COLO668 (cell line): ENCODE measurements at regions not wholly inside any gene's neighbourhood (a gene's known extent, or its start where the extent isn't known, plus 50 kb on each side); places are given as distances from the start of the nearest gene placed in this dataset.
"Not testable (repeated sequence)": the region's sequence is repeated elsewhere in the genome, so short reads cannot be mapped to it uniquely, and the experiment has no call there.

Experiments
- DNase-seq: peaks from one replicate; lab custom pipeline; 2025; ENCODE audit not compliant: unreplicated experiment; lab: John Stamatoyannopoulos, UW

DNA sequence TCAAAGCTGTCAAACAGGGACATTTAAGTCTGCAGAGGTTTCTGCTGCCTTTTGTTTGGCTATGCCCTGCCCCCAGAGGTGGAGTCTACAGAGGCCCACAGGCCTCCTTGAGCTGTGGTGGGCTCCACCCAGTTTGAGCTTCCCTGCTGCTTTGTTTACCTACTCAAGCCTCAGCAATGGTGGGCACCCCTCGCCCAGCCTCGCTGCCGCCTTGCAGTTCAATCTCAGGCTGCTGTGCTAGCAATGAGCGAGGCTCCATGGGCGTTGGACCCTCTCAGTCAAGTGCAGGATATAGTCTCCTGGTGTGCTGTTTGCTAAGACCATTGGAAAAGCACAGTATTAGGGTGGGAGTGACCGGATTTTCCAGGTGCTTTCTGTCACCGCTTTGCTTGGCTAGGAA lies 477.6 kb upstream of the IL12A start:
- DNase-seq: not testable (repeated sequence)

DNA sequence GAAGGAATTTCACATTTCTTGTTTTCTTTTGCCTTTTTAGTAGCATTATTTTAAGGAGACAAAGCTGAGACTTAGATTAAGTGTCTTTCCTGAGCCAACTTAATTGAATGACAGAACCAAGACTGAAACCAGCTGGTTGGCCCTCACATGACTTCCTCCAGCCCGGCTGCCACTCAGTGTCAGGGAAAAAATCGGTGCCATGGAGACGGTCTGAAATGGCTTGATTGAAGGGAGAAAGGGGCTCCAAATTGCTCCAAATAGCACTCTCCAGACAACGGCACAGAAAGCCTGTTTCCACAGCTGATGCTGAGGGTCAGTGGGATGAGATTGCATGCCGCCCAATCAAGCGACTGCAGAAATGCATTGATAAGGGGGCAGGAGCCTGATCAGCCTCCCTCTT lies 475.2 kb upstream of the IL12A start:
- DNase-seq: no peak

DNA sequence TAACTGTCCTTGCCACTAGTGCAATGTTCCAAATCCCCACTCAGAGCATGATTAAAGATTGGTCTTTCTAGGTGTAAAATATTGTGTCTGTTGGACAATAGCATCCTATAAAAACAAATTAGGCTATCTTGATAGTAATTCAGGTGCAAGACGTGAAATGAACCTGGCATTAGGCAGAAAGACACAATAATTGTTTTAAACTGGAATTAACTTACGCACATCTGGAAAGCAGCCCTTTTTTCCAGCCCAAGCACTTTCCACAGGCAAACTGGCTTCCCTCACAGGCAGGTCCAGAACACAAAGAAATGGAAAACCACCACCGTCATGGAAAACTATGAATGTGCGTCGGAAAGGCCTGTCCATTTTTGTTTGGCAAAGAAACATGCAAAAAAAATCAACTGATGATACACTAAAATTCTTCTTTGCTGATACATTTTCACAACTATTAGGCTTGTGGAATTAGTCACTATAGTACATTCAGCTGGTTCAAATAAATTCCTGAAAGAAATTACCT lies 474.7 kb upstream of the IL12A start:
- DNase-seq: no peak

DNA sequence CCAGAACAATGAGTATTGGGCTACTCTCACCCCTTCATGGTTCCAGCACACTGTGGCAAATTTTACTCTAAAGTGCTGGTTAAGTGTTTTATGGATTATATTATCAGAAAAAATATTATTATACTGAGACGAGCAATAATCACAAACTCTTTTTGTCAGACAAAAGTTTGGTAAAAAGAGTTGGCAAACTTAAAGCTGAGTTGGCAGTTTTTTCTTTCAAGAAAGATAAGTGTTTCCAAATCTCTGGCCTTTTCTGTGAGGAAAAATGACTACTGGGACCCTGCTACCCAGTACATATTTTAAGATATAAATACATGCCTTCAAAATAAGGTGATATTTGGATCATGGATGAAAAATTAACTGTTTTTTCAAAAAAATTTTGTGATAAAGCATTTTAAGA lies 471.5 kb upstream of the IL12A start:
- DNase-seq: no peak

DNA sequence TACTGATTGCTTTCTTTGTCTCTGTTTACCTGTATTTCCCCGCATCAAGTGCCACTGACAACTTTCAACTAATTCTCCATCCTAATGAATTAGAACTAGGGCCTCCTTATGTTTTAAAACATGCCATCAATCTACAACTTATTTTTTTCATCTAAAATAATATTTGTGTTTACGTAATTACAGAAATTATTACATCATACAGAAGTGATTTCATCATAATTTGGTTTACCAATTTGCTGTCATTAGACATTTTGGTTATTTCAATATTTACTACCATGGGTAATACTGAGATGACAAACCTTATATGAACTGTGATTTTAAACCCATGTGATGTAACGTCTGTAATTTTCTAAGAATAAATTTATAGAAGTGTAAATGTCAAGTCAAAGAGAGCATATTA lies 468.0 kb upstream of the IL12A start:
- no peak for DNase-seq

DNA sequence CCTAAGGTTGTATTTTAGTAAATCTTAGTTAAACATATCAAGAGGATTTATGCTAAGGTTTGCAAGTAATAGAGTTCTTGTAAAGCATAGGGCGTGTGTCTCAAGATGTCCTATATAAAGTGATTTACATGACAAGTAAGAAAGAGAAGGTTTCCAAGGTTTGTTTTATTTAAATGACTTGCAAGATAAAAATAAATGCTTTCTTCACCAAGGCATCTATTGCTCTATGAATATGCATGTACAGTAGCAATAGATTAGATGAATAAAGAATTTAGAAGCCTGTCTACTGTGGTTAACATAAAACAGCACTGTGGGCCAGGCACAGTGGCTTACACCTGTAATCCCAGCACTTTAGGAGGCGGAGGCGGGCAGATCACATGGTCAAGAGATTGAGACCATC lies 466.4 kb upstream of the IL12A start:
- no peak for DNase-seq

DNA sequence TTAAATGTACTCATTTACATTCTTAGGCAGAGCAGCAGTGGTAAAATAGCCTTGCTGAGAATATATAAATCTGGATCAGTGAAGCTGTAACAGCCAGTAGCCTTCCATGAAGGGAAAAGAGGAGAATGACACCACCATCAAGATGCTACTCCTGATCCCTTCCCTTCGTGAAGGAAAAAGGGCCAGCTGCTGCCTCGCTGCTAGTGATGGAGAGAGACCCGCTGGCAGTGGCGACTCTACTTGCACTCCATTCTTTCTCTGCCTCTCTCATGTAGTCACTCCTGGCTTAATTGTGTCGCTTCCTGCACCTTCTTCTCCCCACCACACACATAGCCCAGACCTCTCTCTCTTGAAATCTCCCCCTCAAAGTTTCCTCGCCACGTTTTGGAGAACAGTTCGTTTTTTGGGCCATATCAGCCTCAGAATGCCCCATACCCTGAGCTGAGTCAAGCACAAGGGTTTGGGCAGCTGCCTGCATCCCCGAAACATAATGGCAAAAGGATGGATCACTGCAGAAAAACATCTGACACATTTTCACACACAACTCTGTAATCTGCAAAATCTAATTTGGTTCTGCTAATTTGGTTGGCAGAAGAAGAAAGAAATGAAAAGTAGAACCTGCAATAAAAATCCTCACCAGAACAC lies 460.3 kb upstream of the IL12A start:
- DNase-seq: no peak

DNA sequence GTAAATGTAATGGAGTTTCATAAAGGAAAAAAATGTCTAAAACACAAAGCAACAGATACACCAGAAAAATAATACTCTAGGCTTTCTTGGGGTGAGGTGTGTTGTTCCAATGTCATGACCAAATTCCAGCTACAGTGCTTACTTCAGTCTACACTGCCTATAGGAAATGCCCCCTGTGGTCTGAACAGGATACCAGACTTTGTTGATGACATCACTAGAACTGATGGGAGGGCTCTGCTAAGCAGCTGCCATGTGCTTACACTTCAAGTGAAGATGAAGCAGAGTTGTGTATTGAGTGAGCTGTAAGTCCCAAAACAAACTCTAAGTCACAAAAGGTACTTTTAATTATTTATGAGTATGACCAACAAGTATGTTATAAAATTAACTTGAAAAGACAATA lies 456.1 kb upstream of the IL12A start:
- DNase-seq: no peak

DNA sequence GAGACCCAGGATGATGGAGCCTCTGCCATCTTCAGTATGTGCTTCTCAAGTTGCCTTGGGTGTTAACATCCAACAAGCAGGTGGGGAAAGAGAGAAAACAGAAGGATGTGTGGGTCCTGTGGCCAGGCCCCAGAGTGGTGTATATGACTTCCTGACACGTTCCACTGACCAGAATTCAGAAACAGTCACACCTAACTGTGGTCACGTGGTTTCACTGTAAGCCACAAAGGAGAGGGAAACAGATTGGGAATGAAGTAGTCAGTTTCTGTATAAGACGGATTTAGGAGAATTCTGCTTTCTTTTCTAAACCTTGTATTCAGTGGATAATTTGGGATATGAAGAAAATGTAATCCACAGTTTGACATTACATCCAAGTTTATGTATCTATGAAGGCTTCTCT lies 454.1 kb upstream of the IL12A start:
- DNase-seq: no peak

DNA sequence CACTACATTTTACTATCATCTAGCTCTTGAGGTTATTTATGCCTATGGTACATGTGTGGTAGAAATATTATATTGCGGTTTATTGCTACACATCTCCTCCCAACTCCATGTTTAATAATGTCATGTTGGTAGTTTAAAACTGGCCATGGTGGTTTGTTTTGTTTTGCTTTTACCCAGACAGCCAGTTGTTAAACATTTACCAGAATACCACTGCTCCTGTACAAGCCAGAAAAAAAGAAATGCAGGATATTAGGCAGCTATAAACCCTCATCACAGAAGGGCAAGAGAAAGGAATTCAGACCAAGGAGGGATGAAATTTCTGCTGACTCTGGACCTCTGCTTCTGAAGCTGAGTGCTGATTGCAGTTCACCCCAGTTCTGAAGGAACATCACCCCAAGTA lies 451.8 kb upstream of the IL12A start:
- no peak for DNase-seq

DNA sequence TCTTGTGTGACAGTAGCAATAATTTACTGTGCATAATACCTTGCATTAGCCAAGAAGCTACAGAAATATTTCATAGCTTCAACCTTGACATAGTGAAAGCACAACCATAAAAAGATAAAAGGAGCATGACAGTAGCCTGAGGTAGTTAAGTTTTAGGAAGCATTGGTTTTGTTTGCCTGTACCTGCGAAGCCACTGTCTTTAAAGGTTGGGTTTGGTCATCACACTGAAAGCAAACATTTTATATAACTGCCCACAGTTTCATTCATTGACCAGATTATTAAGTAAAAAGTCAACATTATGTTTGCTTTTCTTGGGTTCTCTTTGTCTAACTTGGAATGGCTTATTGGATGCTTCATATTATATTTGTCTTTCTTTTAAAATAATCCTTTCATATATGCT lies 450.1 kb upstream of the IL12A start:
- no peak for DNase-seq

DNA sequence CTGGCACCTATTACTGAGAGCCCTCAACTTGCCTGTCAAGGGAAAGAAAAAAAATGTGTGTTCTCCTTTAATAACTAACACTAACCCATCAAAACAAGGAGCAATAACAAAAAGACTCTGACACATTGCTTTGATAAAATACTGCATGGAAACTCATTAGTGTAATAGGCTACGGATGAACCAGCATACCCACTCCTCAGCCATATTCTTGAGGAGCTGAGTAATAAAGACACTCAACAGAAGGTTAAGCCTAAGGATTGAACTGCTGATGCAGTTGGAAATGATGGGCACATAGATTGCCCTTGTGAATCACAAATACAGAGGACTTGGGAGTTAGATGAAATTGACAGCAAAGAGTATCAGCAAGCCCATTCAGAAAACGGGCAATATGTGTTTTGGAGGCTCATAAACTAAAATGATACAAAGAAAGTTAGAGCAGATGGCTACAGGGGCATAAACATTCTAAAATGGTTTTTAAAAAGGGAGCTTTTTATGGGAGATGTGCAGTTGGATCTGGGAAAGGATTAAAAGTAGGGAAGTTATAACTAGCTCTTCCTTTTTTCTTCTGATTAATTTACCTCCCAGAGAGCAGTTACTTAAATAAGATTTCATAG lies 447.6 kb upstream of the IL12A start:
- DNase-seq: no peak

DNA sequence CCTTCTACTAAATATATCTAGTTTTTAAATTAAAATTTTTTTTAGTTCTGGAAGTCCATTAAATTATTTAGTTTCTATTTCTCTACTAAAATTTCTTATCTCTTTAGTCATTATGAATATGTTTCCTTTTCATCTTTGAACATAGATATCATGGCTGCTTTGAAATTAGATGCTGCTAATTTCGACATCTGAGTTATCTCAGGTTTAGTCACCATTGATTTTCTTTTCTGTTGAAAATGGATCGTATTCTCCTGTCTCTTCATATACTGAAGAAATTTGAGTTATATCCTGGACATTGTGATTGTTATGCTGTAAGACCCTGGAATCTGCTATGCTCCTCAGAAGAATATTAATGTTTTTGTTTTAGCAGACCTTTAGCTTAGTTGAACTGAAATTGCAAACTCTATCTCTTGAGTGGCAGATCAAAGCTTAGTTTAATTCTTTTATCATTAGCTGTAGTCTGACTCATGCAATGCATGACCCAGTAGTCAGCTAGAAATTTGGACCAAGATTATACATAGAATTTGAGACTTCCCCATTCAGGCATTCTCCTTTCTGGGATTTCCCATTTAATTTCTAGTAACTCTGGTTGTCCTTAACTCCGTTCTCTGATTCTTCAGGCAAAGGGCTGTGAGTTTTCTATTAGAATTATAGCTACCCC lies 439.8 kb upstream of the IL12A start:
- DNase-seq: no peak

DNA sequence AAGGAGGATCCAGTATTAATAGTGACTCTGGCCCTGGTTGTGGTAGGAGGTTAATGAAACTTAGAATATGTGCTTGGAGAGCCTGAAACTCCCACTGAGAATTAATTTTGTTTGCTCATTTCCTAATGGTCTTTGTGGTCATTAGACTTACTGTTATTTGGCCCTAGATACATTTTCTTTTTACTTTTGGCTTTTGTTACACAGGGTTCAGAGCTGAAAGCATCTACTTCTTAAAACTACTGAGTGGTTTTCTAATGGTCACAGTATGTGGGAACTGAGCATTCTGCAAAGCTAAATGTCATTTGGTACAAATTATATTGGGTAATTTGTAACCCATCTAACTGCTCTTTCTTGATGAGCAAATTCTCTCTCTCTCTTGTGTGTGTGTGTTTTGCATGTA lies 433.4 kb upstream of the IL12A start:
- DNase-seq: no peak

DNA sequence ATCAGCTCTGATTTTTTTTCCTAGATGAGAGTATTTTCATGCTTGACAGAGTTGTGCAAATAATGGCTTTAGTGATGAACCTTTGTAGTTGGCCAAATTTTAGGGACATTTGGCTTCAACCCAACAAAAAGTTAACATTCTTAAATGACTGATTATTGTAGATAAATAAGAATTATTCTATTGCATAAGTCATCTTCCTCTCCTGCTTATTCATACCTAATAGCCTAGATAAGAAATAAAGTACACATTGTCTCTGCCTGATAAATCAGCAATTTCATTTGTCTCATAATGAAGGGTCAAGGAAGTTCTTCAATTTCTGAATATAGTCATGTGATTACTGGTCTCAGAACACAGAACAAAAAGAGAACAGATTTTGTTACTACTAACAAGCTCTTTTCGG lies 428.9 kb upstream of the IL12A start:
- DNase-seq: no peak

DNA sequence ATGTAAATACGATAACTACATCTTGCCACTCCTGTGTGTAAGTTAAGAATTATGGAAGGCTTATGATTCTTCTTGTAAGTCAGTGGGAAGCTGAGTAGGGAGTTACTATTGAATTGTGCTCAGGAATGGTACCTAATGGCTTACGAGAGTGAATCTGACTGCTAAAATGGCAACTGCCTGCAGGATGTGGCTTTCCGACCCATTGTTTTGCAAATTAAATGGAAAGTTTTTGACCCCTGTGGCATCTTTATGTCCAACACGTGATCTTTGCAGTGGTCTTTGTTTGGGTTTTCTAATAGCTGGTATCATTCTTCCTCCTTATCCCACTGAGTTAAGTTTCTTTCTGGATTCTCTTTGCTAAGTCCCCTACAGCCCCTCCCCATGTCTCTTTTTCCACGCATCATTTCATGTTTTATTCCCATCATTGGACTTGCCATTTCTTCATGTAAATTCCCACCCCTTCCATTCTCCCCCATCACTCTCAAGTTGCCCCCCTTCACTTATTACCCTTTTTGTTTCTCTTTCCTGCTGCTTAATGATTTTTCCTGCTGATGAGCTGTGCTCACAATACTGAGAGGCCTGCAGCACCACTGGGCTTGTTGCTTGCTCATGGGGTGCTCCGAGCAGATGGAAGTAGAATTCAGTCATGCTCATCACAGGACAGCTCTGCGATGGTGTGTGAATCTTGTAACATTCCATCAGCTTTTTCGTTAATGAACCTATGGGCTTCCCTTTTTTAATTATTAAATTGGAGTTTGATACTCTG lies 428.2 kb upstream of the IL12A start:
- DNase-seq: no peak

DNA sequence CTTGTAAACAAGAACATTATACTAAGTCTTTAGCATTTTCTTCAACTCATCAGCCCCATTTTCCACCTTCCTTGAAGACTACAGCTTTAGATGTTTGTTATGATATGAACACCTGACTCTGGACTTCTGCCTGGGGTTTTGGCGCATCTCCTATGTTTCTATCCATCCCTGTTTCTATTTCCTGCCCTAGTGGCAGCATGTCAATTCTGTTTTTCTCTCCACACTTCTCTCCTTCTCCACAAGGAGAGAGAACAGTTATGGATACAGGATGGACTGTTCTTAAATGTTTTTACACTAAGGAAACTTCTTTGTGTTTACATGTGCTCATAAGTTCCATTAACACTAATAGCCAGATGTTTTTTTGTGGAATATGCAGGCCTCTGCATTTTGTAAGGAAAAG lies 423.3 kb upstream of the IL12A start:
- no peak for DNase-seq

DNA sequence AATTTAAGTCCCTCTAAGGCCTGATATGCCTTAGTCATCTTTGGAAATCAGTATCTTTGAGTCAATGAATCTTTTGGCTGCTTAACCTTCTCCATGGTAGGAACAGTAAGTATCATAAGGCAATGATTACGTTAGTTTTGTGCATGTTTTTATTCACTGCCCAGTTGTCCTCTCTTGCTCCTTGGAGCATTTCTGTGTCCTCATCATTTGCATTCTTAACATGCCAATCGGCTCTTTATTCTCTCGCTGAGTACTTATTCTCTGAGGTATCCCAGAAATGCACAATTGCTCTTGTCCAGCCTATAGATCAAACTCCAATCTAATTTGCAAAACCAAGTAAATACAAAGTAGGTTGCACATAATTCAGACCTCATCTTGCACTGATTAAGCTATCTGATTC lies 405.0 kb upstream of the IL12A start:
- DNase-seq: no peak

DNA sequence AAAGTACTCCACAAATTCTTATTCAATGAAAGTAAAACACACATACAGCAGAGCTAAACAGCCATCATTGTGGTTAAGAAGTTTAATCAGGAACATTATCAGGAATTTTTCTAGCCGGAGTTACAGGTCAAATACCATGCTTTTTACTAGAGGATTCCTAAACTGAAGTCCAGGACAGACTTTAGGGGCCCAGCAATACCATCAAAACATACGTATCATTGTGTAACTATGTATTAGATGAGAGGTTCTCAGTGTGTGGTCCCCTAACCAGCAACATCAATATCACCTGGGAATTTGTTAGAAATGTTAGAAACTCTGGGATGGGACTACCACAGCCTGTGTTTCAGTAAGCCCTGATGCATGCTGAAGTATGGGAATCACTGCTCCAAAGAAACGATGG lies 404.2 kb upstream of the IL12A start:
- DNase-seq: no peak

DNA sequence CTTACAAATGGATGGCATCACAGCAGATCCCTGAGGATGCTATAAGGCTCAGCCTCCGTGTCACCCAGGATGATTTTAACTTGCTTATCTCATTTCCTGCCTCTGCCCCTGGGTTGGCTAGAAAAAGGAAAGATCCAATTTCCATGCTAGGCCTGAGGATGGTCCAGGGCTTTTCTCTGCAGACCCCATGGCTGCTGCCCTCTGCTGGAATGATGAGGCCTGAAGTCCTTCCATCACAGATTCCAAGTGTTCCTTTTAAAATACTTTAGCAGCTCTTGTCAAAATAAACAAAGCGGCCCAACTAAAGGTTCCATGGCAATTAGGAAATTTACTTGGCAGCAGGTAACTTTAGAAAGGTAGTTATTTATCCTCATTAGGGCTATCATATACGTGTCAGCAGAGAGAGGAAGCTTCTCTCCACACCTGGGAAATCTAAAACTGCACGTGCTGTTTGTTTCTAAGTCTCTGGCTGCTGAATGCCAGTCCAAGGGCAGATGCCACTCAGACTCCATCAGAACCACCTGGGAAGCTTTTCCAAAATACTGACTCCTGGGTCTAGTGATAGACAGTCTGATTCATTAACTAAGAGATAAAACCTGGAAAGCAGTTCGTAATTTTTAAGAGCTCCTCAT lies 401.9 kb upstream of the IL12A start:
- DNase-seq: peak; percentile 18

DNA sequence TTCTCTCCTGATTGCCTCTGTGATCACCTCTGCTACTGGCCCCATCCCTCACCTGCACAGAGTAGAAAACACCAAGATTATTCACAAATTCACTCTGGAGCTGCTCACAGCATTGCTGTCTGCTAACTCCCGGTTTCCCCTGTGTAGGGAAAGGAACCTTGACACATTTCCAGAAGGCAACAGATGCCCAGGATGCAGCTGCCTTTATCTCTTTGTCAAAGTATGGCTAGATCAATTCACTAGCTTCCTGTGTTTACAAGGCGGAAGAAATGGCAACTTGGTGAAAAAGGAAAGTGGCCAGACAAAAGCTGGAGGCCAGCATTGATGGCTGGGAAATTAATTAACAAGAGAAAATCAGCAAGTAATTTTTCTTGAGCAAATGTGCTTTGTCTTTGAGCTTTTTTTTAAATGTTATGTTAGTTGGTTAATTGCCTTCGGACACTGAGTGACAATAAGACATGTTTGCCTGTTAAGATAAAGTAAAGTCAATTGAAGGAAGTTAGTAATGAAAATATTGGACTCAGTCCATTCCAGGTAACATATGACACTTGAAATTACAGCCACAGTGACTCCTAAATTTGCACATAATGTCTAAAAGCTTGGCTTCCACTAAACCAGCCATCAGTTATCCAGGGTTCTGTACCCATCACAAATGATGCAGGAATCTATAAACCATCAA lies 394.6 kb upstream of the IL12A start:
- DNase-seq: no peak
